HG03571 (cell line): ENCODE measurements at regions not wholly inside any gene's neighbourhood (a gene's known extent, or its start where the extent isn't known, plus 50 kb on each side); places are given as distances from the start of the nearest gene placed in this dataset.

Experiments used
- ATAC-seq: cut with Tn5 transposase; IDR thresholded peaks from one replicate; pipeline ENCODE4 v1.9.1; 2021; ENCODE audit not compliant: unreplicated experiment

GRCh38 chr4:24070117-24070516 lies 180.3 kb upstream of the PPARGC1A start:
- ATAC-seq = no peak

GRCh38 chr4:24067367-24068193 lies 177.7 kb upstream of the PPARGC1A start:
- ATAC-seq = no peak

DNA sequence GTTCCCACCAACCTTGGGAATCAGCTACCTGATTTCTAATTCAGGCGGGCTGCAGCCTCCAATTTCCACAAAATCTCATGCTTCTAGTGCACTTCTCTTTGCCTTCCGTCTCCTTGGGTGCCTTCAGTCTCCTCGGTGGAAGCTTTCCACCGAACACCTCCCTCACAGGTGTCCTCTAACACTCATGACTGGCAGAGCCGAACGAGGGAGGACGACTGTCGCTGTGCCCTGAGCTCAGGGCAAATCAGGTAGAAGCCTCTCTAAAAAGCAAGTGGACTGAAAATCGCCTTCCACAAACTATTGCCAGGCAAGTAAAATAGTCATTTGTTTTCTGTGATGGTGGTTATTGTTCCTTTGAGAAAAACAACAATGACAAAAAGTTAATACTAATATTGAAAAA lies 176.1 kb upstream of the PPARGC1A start:
- no peak for ATAC-seq

- no peak for ATAC-seq
Observed at GRCh38 chr4:24063731-24064130, 173.9 kb upstream of the PPARGC1A start.

DNA sequence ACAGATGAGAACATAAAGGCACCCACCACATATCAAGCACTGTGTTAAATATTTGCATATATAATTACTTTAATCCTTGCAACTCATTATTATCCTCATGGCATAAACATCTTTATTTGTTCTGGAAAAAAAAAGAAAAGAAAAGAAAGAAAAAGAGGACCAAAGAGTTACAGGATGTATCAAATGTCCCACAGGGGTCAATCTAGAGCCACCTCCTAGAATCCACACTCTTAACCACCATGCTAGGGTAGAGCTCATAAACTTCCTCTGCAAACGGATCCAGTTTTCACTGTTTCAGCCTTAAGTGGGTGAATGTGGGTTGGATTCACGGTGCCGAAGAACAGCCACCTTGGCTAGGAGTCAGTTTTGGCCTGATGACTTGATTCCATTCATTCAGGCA lies 171.1 kb upstream of the PPARGC1A start:
- ATAC-seq = no peak

- no peak for ATAC-seq
Observed at GRCh38 chr4:24059839-24060238, 170.0 kb upstream of the PPARGC1A start.

DNA sequence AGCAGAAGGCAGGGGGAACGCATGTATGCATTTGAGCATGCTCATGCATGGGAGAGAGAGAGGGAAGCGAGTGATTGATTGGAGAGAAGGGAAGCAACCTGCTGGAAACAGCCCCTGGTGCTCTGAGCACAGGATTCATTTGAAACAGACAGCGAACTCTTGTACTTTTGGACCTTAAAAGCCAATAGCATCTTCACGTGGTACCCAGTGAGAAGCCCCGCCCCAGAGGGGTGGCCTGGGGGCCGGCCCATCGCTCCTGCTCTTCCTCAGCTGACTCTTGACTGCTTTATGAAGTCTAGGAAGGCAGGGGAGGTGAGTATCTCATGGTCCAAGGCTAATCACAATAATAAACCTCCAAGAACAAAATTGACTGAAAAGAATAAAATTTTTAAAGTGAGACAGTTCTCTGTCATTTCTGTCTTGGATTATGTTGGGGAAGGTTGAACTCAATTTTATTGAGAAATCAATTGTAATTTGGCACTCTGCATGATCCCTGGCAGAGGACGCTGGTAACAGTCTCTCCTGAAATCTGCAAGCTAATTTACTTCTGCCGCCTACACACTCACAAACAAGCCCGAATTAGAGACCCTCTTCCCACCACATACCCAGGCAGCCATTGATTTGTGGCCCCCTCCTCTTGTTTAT lies 168.2 kb upstream of the PPARGC1A start:
- no peak for ATAC-seq

DNA sequence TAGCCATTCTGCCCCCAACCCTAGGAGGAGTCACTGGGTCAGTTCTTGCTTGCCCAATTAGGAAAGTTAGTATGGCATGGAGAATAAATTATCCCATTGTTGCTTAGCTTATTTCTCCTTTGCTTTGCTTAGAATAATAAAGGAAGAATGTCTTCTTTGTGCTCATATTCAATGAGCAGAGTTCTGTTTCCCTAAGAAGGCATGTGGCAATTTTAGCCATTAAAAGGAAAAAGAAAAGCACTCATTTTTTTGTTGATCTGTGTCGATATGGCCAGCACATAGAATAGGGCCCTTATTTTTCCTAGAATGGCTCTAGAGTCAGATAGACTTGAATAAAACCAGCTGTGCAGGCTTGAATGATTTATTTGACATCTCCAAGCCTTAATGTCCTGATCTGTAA lies 166.4 kb upstream of the PPARGC1A start:
- ATAC-seq = no peak

DNA sequence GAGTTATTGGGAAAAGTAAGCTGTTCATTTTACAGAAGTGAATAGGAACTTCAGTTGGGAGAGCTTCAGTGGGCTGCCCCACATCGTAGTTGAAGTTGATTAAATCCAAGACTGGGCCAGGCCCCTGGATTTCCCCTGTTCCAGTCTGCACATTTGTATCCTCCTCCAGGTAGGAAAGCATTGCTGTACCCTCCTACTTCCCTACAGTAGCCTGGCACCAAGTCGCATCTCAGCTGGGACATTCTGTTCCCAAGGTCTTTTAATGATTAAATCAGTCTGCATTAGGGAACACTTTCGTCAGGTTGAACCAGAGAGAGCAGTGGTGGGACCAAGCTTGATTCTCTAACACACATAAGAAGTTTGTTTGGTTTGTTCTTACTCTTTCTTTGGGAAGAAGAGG lies 165.8 kb upstream of the PPARGC1A start:
- ATAC-seq = no peak

GRCh38 chr4:24054910-24055309 lies 165.1 kb upstream of the PPARGC1A start:
- ATAC-seq = no peak

DNA sequence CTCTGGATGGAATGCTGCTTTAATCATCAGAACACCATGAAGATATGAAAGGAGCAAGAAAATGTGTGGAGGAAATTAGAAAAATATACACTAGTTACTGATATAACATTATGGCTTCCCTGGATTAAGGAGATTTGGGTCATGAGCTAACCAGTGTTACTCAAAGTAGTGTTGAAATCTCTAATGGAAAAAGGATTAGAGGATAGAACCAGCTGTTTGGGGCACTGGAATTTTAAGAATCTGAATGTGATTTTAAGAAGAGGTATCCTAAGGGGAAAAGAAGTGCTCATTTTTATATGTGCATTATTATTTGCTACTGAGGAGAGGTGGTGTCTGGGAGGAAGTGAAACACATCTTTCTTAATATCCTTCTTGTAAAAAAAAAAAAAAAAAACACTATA lies 164.1 kb upstream of the PPARGC1A start:
- no peak for ATAC-seq

DNA sequence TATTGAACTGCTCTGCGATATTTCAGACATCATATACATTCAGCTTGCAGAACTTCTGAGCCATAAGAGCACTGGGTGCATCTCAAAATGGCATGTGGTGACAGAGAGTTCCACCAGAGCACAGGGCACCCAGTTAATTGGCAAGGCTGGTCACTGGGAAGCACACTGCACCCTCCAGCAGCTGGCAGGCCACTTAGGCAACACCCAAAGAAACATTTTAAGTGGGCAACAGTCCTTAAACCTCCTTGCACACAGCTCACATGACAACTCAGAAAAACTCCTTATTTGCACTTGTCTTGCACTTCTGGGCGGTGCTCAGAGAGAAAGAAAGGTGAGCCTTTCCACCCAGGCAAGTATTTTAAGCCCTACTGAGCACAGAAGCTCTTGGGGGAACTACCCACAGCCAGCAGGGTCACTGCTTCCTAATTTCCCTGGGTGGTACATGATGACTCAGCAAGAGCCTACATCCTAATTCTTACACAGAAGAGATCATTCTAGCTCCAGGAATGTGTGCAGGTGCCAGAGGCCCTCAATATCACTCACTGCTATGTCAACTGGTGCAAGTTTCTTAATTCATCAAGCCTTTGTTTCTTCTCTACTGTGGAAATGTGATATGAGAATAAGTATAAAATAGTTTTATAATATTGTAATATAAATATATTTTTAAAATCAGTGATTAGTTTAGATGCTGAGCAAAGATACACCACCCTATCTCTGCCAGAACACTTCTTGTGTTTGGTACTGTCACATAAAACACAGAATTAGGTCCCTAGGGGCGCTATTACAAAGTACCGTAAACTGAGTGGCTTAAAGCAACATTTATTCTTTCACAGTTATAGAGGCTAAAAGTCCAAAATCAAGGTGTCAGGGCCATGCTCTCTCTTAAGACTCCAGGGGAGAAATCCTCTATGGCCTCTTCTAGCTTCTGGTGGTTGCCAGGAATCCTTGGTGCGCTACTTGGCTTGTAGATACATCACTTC lies 155.1 kb upstream of the PPARGC1A start:
- ATAC-seq = no peak

GRCh38 chr4:24042094-24042493 lies 152.2 kb upstream of the PPARGC1A start:
- no peak for ATAC-seq

GRCh38 chr4:24040811-24041210 lies 151.0 kb upstream of the PPARGC1A start:
- no peak for ATAC-seq

- ATAC-seq = no peak
Observed at GRCh38 chr4:24033626-24034025, 143.8 kb upstream of the PPARGC1A start.

DNA sequence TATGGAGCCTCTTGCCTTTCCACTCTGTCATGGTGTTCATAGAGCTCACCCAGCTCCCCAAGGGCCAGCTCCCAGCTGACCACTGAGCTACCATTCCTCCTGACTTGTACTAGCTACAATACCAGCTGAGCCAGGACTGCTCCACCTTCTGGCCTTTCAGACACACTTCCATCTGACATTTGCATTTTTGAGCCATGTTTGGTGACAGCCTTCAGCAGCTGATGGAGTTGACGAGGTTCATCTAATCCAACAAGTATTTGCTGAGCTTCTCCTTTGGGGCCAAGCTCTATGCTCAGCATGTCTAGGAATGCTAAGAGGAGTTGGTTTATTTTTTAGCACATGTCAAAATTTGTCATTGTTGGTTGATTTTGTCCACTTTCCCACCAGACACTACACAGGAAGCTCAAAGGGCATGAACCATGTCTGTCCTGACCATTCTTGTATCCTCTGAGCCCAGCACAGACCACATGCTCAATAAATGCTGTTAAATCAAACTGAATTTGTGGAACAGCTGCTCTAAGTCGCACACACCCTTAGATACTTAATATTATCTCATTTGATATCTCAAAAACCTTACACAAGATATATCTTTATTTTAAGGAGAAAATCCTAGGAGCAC lies 142.6 kb upstream of the PPARGC1A start:
- ATAC-seq = no peak

- ATAC-seq = no peak
Observed at GRCh38 chr4:24026596-24026995, 136.7 kb upstream of the PPARGC1A start.

DNA sequence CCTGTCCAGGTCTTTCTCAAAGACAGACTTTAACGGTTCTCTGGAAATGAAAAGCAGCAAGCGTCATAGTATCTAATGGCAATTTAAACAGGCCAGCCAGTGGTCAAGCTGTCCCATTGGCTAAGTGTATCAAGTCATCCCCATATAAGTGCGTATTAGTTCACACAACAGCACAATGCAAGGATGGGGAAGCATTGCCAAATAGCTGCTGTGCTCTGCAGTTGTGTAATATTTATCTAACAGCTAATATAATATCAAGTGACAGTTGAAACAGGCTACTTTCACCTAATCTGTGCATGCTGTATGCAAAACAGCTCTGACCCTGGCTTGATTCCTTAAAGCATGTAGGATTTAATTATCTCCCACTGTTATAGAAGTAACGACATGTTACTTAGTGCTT lies 134.8 kb upstream of the PPARGC1A start:
- no peak for ATAC-seq

DNA sequence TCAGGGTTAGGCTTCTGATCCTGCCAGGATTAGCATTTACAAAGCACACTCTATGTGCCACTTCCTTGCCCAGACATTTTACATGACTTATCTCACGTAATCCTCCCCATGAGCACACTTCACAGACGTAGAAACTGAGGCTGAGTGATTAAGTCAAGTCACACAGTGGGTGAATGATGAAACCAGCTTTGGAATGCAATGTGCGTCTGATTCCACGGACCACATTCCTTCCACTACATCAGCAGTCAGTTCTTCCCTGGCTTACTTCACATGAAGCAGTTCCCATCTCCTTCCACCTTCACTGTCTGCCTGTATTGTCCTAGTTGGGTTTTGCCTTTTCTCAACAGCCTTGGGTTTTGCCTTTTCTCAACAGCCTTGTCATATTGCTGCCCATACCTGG lies 134.3 kb upstream of the PPARGC1A start:
- no peak for ATAC-seq

GRCh38 chr4:24015782-24016181 lies 125.9 kb upstream of the PPARGC1A start:
- ATAC-seq = no peak
